ENCODE measurements at regions not wholly inside any gene's neighbourhood (a gene's known extent, or its start where the extent isn't known, plus 50 kb on each side); places are given as distances from the start of the nearest gene placed in this dataset.

- no peak overlapping the region for H3K4me3 ChIP-seq
- H3K27ac ChIP-seq: no peak overlapping the region
- no peak for TF ChIP-seq CTCF (IDR thresholded peaks at IDR 0.05)
- no peak for DNase-seq (ENCODE audit: low spot score)
Observed at GRCh38 chr5:1944408-1944807, 61.7 kb upstream of the IRX4 start.

- Histone ChIP-seq H3K27ac (no peak overlapping the region), H3K4me3 (no peak overlapping the region)
- no peak for TF ChIP-seq CTCF (IDR thresholded peaks at IDR 0.05)
- no peak for DNase-seq (ENCODE audit: low spot score)
Observed at GRCh38 chr5:1943481-1943880, 60.8 kb upstream of the IRX4 start.

- Histone ChIP-seq H3K4me3 (no peak overlapping the region), H3K27ac (no peak overlapping the region)
- no peak for TF ChIP-seq CTCF (IDR thresholded peaks at IDR 0.05)
- DNase-seq (ENCODE audit: low spot score): no peak
Observed at GRCh38 chr5:1942630-1943029, 59.9 kb upstream of the IRX4 start.

GRCh38 chr5:1942158-1942557 lies 59.4 kb upstream of the IRX4 start:
- H3K4me3 ChIP-seq: no peak overlapping the region
- DNase-seq (ENCODE audit: low spot score): no peak
- no peak overlapping the region for H3K27ac ChIP-seq
- no peak for TF ChIP-seq CTCF (IDR thresholded peaks at IDR 0.05)

- H3K4me3 ChIP-seq: no peak overlapping the region
- H3K27ac ChIP-seq: no peak overlapping the region
- TF ChIP-seq CTCF (IDR thresholded peaks at IDR 0.05): no peak
- DNase-seq (ENCODE audit: low spot score): no peak
Observed at GRCh38 chr5:1939256-1939655, 56.5 kb upstream of the IRX4 start.

- TF ChIP-seq CTCF (IDR thresholded peaks at IDR 0.05): no peak
- no peak for DNase-seq (ENCODE audit: low spot score)
- H3K27ac ChIP-seq: no peak overlapping the region
Observed at GRCh38 chr5:1938310-1939000, 55.7 kb upstream of the IRX4 start.

GRCh38 chr5:1937590-1937989 lies 54.9 kb upstream of the IRX4 start:
- no peak overlapping the region for H3K27ac ChIP-seq
- no peak overlapping the region for H3K4me3 ChIP-seq
- DNase-seq (ENCODE audit: low spot score): no peak
- no peak for TF ChIP-seq CTCF (IDR thresholded peaks at IDR 0.05)

More at GRCh38 chr5:1938310-1939000, 55.7 kb upstream of the IRX4 start:
- no peak overlapping the region for H3K4me3 ChIP-seq
